ENCODE measurements at regions not wholly inside any gene's neighbourhood (a gene's known extent, or its start where the extent isn't known, plus 50 kb on each side); places are given as distances from the start of the nearest gene placed in this dataset.

- Histone ChIP-seq H3K4me3 (ENCODE audit: low read depth in 1 of 3, low read length in 3 of 3) (no peak overlapping the region), H3K27ac (ENCODE audit: low read depth in 1 of 2, low read length in 2 of 2) (no peak overlapping the region), H3K9me3 (ENCODE audit: control insufficient read depth in 4 of 4, low read length in 3 of 4) (no peaks in the 10 kb centered on the region), H3K36me3 (ENCODE audit: control insufficient read depth in 4 of 4, insufficient read depth in 3 of 4, low read depth in 1 of 4, low read length in 3 of 4) (no peaks in the 10 kb centered on the region), H3K27me3 (ENCODE audit: control insufficient read depth in 4 of 4, insufficient read depth in 4 of 4, low read length in 3 of 4) (no peaks in the 10 kb centered on the region), H3K4me1 (ENCODE audit: control insufficient read depth in 4 of 4, insufficient read depth in 4 of 4, low read length in 3 of 4) (no peaks in the 10 kb centered on the region), H3K9ac (ENCODE audit: low read depth in 1 of 2, low read length in 2 of 2) (no peak overlapping the region)
- TF ChIP-seq FOXA1 (IDR thresholded peaks at IDR 0.05) = no peak
- TF ChIP-seq YY1 (IDR thresholded peaks at IDR 0.05) = no peak
- TF ChIP-seq EGR1 (IDR thresholded peaks at IDR 0.05; ENCODE audit: low read depth in 2 of 2) = no peak
- TF ChIP-seq HNF4G (IDR thresholded peaks at IDR 0.05) = no peak
- TF ChIP-seq CTCF (IDR thresholded peaks at IDR 0.05; ENCODE audit: low read depth, low read length, missing input control) = no peak
- no peak for TF ChIP-seq FOXA2 (IDR thresholded peaks at IDR 0.05)
- no peak for TF ChIP-seq SP1 (IDR thresholded peaks at IDR 0.05)
- no peak for TF ChIP-seq MAX (IDR thresholded peaks at IDR 0.05)
- TF ChIP-seq JUND (IDR thresholded peaks at IDR 0.05) = no peak
- TF ChIP-seq HNF4A (conservative IDR thresholded peaks at IDR 0.05) = no peak
- no peak for TF ChIP-seq REST (IDR thresholded peaks at IDR 0.05)
- TF ChIP-seq RXRA (IDR thresholded peaks at IDR 0.05) = no peak
- TF ChIP-seq RAD21 (IDR thresholded peaks at IDR 0.05) = no peak
- TF ChIP-seq ZBTB33 (IDR thresholded peaks at IDR 0.05) = no peak
- TF ChIP-seq GABPA (IDR thresholded peaks at IDR 0.05 in 1 of 2, conservative IDR thresholded peaks at IDR 0.05 in 1 of 2) = no peak
- TF ChIP-seq TAF1 (conservative IDR thresholded peaks at IDR 0.05) = no peak
- no peak for TF ChIP-seq ATF3 (IDR thresholded peaks at IDR 0.05)
- 93% methylated on average over 14 of the region's 14 CpGs for WGBS
- DNase-seq (ENCODE audit: low spot score) = no peak
These were observed 333.9 kb downstream of the CTTN start for GRCh38 chr11:70732023-70732880.

Data from liver (tissue), 8 donors.